IPS-18c (cell line): ENCODE measurements at regions not wholly inside any gene's neighbourhood (a gene's known extent, or its start where the extent isn't known, plus 50 kb on each side); places are given as distances from the start of the nearest gene placed in this dataset.
"Not testable (repeated sequence)": the region's sequence is repeated elsewhere in the genome, so short reads cannot be mapped to it uniquely, and the experiment has no call there.

ENCODE experiments used
- H3K4me3 ChIP-seq: 2 replicates; pipeline ENCODE4 v1.7.0; 2013; ENCODE audit warnings: low read depth, mild to moderate bottlenecking, low read length, moderate library complexity; ENCODE audit not compliant: insufficient read depth
- H3K9me3 ChIP-seq: one replicate; pipeline ENCODE4 v1.6.1; 2013; ENCODE audit warnings: mild to moderate bottlenecking, low read length, moderate library complexity; ENCODE audit not compliant: control insufficient read depth, insufficient read depth

DNA sequence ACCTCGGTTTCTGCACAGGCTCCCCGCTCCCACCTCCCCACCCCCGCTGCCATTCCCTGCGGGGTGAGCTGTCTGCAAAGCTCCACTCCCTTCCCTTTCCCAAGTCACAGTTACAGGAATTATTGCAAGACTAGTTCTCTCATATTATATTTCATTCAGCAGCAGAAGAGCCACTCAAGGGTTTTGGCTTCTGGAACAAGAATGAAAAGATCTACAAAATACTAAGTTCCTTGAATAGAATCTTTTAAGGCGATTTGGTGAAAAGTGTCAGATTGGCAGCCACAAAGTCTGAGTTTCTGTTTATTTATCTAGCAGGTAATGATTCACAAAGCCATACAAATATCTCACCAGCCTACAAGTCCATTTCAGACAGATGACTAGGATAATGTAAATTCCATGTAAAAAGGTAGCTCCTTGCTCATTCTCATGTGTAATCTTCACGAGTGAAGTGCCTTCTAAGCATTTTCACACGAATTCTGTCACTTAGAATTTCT, 221.9 kb upstream of the RBBP8 start:
- H3K9me3 ChIP-seq: no peaks in the 10 kb centered on the region
- H3K4me3 ChIP-seq: no peak overlapping the region

DNA sequence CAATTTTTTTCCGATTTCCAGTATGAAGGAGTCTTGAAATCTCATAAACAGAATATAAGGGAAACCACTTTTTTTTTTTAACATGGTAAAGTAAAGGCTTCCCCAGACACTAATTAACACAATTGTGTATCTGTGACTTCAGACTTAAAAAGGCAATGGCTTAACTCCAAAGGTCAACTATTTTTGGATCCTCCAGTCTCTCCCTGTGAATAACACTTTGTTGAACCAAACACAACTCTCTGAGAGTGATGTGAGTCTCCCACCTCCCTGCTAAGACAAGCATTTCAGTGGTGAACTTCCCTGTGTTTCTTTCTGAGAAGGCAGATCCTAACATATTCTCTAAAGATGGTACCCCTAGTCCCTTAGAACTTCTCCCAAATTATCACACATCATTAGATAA, 219.6 kb upstream of the RBBP8 start:
- no peaks in the 10 kb centered on the region for H3K9me3 ChIP-seq
- H3K4me3 ChIP-seq: no peak overlapping the region

DNA sequence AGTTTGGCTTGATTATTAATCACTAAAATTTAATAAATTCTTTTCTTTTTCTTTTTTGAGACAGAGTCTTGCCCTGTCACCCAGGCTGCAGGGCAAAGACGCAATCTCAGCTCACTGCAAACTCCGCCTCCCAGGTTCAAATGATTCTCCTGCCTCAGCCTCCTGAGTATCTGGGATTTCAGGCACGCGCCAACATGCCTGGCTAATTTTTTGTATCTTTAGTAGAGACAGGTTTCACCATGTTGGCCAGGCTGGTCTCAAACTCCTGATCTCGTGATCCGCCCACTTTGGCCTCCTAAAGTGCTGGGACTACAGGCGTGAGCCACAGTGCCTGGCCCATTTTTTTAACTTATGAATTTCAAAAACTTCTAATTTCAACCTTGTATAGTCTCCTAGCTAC, 215.6 kb upstream of the RBBP8 start:
- H3K4me3 ChIP-seq, H3K9me3 ChIP-seq: not testable (repeated sequence)

DNA sequence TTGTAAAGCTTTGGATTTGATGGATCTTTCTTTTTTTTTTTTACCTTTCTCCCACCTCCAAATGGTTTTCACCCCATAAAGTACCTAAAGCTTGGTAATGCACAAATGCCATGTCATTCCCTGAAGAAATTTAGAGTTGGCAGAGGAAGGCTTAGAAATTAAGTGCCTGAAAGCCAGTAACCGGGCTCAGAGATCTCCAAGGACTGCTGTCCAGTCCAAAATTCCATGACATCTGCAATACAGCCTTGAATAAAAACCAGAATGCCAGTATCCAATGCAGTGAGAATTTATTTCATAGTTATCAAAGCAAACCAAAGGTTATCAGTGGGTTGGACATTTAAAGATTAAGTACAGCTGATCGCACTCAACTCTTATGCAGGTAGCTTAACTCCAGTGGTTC, 209.9 kb upstream of the RBBP8 start:
- Histone ChIP-seq H3K9me3 (no peaks in the 10 kb centered on the region), H3K4me3 (no peak overlapping the region)

DNA sequence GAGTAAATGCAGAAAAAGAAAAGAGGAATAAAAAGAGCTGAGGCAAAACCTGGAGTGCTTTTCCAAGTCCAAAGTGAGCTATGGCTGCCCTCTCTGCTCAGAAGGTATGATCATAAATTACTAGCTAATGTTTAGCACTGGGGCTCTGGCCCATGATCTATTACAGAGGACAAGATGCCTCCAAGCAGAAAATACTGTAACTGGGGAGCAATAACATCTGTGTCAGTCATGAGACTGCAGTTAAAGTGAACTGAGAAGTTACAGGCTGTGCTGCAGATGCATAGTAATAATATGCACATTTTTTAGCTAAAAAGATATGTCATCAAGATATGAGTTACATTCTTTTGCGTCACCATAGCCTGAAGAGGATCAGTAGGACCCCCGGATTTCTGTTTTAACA, 209.4 kb upstream of the RBBP8 start:
- Histone ChIP-seq H3K4me3 (no peak overlapping the region), H3K9me3 (no peaks in the 10 kb centered on the region)

DNA sequence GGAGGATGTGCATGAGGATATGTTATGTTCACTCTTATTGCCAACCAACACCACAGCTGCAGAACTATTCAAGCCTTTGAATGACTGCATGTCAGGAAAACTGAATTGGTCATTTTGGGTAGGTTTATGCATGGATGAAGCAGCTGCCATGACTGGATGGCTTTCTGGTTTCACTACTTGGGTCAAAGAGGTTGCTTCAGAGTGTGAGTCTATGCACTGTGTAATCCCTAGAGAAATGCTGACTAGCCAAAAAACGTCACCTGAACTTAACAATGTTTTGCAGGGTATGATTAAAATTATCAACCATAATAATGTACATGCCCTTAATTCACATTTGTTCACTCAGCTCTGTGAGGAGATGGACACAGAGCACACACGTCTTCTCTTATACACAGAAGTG, 206.7 kb upstream of the RBBP8 start:
- Histone ChIP-seq H3K4me3 (no peak overlapping the region), H3K9me3 (no peaks in the 10 kb centered on the region)

DNA sequence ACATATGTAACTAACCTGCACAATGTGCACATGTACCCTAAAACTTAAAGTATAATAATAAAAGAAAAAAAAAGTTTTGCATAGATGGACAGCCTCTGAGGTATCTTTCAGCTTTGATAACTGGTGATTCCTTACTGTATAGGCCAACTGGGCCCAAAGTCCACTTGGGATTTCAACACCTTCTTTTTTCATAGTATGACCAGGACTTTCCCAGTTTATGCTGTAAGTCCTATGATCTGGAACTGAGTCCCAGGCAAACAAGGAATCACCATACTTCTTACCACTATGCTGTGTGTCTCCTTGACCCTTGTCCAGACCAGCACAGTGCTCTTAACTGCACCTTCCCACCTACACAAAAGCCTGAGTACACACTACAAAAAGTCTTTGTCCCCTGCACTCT, 205.1 kb upstream of the RBBP8 start:
- Histone ChIP-seq H3K4me3 (no peak overlapping the region), H3K9me3 (no peaks in the 10 kb centered on the region)

DNA sequence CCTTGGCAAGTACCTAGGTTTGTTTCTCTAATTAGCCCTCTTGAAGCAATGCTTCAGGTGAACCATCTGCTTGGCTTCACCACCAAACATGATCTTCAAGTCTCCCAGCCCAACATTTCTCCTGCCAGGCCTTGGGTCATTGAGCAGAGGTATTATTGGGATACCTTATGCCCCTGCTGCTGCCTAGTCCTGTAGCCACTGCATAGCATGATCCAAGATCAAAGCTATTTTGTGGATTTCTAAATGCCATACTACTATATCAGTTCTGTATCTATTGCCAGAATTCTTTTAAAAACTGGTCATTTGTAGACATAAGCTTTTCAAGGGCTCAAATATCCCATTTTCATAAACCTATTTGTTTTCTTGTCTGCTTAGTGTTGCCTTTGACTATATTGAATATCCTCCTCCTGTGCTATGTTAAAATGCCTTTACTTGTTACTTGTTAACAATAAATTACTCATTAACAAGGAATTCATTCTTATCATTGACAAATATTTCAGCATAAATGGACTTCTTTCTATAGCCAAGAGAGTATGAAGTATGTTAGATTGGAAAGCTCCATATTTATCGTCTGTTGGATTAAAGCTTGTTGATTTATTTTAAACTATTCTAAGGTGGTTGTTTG, 204.5 kb upstream of the RBBP8 start:
- no peak overlapping the region for H3K4me3 ChIP-seq

DNA sequence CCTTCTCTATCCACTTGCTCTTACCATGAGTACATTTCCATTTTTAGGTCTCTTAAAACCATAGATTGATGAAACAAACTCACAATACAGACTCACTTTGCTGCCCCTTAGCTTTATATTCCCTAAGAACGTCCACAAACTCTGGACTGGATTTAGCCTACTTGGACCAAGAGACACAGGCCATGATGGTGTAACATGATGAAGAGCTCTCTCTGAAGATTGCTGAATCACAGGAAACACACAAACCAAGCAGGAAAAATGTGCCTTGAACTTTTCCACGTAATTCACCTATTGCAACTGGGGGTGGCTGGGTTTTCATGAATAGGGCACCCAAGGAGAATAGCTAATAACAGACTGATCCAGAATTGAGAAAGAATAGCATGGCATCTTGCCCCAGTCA, 201.7 kb upstream of the RBBP8 start:
- Histone ChIP-seq H3K4me3 (no peak overlapping the region), H3K9me3 (no peaks in the 10 kb centered on the region)

More for the DNA sequence above, 204.5 kb upstream of the RBBP8 start:
- no peaks in the 10 kb centered on the region for H3K9me3 ChIP-seq

DNA sequence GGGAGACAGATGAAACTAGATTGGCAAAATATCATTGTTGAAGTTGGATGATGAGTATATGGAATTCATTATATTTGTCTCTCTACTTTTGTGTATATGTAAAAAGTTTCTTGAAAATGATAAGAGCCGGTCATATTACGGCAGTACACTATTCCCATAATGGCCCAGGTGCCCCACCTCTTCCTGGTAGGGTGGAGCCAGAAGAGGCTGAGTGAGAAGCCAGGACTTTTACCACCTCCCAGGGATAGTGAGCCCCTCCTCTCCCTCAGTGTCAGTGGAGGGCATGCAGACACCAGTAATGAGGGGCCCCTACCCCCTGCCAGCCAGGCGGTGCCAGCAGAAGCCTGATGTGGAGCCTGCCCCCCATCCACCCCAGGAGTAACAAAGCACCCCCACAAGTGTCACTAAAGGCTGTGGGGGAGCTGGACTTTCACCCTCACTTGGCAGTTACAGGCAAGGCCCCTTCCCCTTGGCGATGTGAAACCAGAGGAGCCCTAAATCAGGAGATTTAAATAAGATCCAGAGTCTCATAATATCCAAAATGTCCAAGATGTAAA, 198.9 kb upstream of the RBBP8 start:
- Histone ChIP-seq H3K9me3 (no peaks in the 10 kb centered on the region), H3K4me3 (no peak overlapping the region)

DNA sequence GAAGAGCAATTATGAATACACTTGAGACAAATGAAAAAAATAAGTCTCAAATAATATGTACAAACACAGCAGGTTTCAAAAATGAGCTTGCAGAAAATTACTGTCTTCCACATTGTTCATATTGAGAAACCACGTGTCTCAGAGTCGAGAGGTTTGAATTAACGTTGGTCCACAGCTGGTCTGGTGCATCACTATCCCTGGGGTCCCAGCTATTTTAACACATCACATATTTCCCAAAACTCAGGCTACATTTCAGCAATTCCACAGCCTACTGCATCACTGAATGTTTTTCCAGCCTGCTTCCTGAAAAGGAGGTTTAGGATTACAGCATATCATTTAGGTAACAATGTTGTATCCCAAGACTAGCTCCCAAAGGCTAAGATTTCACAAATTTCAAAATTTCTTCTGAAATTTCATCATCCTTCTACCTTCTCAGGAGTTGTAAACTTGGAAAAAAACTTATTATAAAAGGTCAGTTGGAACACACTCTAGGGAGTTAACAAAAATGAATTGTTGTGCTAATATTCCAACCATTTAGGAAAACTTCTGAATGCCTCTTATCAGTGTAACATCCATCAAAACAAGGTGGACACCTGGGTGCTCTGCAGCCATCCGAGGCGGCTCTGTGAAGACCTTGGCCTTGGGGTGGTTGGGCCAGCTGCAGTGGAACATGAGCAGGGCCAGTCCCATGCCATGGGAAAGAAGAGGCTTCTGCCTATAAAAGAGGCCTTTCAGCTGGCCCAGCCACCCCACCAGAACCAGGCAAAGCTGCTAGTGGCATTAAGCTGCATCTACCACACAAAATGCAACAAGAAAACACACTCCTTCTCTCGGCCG, 198.1 kb upstream of the RBBP8 start:
- no peak overlapping the region for H3K4me3 ChIP-seq
- H3K9me3 ChIP-seq: no peaks in the 10 kb centered on the region

DNA sequence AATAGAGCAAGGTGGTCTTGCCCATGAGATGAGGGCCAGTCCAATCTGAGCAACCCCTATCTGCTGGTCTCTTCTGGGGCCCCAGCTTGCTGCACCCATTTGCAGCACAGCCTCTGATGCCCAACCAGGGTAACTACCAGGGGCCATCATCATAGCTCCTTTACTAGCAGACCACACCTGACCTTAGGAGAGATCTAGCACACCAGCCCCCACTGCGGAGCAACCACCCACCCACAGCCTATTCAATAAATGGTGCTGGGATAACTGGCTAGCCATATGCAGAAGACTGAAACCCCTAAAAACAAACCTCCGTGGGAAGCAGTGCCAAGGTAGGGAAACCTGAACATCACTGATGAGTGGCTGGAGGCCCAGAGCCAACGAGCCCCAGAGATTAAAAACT, 196.1 kb upstream of the RBBP8 start:
- Histone ChIP-seq H3K9me3 (no peaks in the 10 kb centered on the region), H3K4me3 (no peak overlapping the region)

DNA sequence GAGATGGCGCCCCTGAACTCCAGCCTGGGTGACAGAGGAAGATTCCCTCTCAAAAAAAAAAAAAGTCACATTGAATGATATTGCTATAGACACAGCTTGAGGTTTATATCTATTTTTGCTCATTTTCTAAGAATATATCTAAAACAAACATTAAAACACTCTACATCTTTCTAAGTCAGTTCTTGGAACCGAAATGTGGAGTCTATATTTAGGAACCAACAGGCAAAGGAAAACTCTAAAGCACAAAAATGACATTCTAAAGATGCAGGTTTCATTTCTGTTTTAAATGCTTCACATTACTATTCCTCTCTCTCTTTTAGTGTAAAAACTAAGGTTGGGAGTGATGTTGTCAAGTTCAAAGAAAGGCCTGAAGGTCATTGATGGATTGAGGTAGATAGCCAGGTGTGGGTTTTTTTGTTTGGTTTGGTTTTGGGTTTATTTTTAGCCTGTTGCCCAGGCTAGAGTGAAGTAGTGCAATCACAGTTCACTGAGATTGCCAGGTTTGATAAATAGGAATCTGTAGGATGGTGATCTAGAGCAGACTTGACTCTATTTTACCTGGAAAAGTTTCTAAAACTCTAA, 194.0 kb upstream of the RBBP8 start:
- no peak overlapping the region for H3K4me3 ChIP-seq
- H3K9me3 ChIP-seq: no peaks in the 10 kb centered on the region

DNA sequence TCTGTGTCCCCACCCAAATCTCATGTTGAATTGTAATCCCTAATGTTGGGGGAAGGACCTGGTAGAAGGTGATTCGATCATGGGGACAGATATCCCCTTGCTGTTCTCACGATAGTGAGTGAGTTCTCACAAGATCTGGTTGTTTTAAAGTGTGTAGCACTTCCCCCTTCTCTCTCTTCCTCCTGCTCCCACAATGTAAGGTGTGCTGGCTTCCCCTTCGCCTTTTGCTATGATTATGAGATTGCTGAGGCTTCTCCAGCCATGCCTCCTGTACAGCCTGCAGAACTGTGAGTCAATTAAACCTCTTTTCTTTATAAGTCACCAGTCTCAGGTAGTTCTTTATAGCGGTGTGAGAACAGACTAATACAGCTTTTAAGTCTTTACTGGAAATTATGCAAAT, 193.3 kb upstream of the RBBP8 start:
- no peaks in the 10 kb centered on the region for H3K9me3 ChIP-seq
- no peak overlapping the region for H3K4me3 ChIP-seq

DNA sequence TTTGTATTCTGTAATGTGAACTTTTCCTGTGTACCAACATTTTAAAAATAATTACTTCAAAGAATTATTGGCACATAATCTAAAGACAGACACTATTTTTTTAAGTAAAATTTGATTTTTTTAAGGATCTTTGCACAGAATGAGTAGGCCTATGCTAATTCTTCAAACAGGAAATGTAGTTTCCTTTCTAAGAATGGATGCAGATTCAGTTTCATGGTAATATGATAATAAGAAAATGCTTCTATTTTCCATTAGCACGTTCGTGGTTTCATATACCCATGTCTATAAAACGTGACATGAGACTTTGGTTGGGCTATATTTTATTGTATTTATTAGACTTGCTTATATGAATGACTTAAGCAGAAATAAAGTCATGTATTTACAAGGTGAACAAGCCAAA, 191.8 kb upstream of the RBBP8 start:
- Histone ChIP-seq H3K4me3 (no peak overlapping the region), H3K9me3 (no peaks in the 10 kb centered on the region)

DNA sequence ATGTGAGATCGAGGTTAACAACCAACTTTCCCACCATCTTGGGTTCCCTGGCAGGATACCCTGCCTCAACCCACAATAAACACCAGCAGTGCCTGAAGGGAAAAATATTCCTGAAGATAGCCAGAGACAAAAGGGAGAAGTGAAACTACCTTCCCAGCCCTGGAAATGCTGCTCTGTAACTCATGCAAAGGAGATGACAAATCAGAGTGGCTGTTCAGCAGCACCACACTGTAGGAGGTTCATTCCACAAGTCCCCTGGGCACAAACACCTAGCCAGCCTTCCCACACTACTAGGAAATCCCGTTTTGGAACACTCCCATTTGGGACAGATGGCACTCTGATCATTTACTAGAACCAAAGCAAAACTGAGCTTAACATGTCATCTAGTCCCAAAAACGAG, 190.7 kb upstream of the RBBP8 start:
- Histone ChIP-seq H3K9me3 (no peaks in the 10 kb centered on the region), H3K4me3 (no peak overlapping the region)

DNA sequence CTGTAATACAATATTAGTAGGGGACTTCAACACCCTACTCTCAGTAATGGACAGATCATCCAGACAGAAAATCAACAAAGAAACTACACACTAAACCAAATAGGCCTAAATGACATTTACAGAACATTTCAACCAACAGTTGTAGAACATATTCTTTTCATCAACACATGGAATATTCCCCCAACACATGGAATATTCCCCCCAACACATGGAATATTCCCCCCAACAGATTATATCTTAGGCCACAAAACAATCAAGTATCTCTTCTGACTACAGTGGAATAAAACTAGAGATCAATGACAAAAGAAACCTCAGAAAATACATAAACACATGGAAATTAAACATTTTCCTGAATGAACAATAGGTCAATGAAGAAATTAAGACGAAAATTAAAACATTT, 187.2 kb upstream of the RBBP8 start:
- no peak overlapping the region for H3K4me3 ChIP-seq

DNA sequence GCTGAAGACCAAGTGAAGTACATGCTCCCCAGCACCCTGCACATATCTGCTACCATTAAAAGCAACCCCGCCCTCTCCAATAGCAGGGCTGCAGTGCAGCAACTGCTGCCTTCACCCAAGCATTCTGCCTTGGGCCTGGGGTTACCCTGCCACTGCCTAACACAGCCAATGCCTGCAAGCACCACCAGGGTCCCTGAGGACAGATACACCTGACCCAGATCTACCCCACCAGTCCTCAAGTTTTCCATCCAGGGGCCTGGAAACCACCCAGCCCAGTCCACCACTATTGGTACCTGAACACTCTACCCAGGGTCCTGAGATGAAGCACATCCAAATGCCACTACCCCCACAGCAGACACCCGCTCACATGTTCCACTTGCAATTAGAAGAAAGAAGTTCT, 181.1 kb upstream of the RBBP8 start:
- Histone ChIP-seq H3K4me3 (no peak overlapping the region), H3K9me3 (no peaks in the 10 kb centered on the region)

More for the DNA sequence above, 187.2 kb upstream of the RBBP8 start:
- H3K9me3 ChIP-seq: no peaks in the 10 kb centered on the region
